Ectodermal cell (in vitro differentiated cells): ENCODE measurements at regions not wholly inside any gene's neighbourhood (a gene's known extent, or its start where the extent isn't known, plus 50 kb on each side); places are given as distances from the start of the nearest gene placed in this dataset.

Experiments
- H3K27ac ChIP-seq: 2 replicates; pipeline ENCODE4 v1.7.0; 2013; ENCODE audit warnings: mild to moderate bottlenecking, low read depth, low read length; ENCODE audit not compliant: insufficient read depth, poor library complexity, severe bottlenecking
- H3K27me3 ChIP-seq: 2 replicates; pipeline ENCODE4 v1.7.0; 2013; ENCODE audit warnings: mild to moderate bottlenecking, low read length; ENCODE audit not compliant: insufficient read depth, control insufficient read depth, poor library complexity, severe bottlenecking
- H3K36me3 ChIP-seq: one replicate; pipeline ENCODE4 v1.7.0; 2013; ENCODE audit warnings: low read length; ENCODE audit not compliant: control insufficient read depth, insufficient read depth
- H3K4me1 ChIP-seq: one replicate; pipeline ENCODE4 v1.7.0; 2013; ENCODE audit warnings: low read length; ENCODE audit not compliant: control insufficient read depth, insufficient read depth
- H3K4me3 ChIP-seq: 2 replicates; pipeline ENCODE4 v1.7.0; 2013; ENCODE audit warnings: low read depth, low read length, control low read depth; ENCODE audit not compliant: insufficient read depth
- H3K9me3 ChIP-seq: 2 replicates; pipeline ENCODE4 v1.7.0; 2013; ENCODE audit warnings: mild to moderate bottlenecking, low read length, moderate library complexity; ENCODE audit not compliant: control insufficient read depth
- WGBS, 2 experiments: methylation state at CpG; one replicate each; pipeline ENCODE4 v1.1.7; 2013; ENCODE audit warnings: missing lambda C conversion rate in 2 of 2; 5-methylcytosine and 5-hydroxymethylcytosine counted together

- Histone ChIP-seq H3K9me3 (peaks cover under 1% of the 10 kb centered on the region), H3K27me3 (no peaks in the 10 kb centered on the region), H3K36me3 (no peaks in the 10 kb centered on the region), H3K4me1 (peaks cover 16% of the 10 kb centered on the region), H3K27ac (no peak overlapping the region), H3K4me3 (no peak overlapping the region)
- 78 to 84% methylated on average over 5 of the region's 5 CpGs for WGBS, 2 experiments
These were observed 282.5 kb upstream of the ISX start for GRCh38 chr22:34783436-34783835.

DNA sequence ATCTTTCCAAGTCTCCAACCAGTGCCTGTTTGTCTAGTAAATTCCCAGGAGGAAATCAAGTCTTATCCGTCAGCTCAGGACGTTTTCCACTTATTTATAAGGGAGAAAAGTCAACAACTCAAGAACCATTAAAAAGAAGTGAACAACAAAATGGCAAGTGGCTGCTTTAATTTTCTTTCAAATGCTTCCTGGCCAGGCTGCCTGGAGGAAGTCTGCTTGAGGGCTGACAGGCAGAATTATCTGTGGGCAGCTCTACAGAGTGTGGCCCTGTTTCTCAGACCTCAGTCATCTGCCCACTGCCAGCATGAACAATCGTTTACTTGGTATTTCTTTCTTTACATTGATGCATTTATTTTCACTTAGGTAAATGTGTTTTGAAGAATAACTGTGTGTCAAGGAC lies 281.9 kb upstream of the ISX start:
- 63 to 65% methylated on average over 3 of the region's 3 CpGs for WGBS, 2 experiments
- H3K4me3 ChIP-seq = no peak overlapping the region
- H3K27ac ChIP-seq = no peak overlapping the region
- H3K4me1 ChIP-seq = peaks cover 16% of the 10 kb centered on the region
- no peaks in the 10 kb centered on the region for H3K27me3 ChIP-seq
- no peaks in the 10 kb centered on the region for H3K9me3 ChIP-seq
- H3K36me3 ChIP-seq = no peaks in the 10 kb centered on the region

DNA sequence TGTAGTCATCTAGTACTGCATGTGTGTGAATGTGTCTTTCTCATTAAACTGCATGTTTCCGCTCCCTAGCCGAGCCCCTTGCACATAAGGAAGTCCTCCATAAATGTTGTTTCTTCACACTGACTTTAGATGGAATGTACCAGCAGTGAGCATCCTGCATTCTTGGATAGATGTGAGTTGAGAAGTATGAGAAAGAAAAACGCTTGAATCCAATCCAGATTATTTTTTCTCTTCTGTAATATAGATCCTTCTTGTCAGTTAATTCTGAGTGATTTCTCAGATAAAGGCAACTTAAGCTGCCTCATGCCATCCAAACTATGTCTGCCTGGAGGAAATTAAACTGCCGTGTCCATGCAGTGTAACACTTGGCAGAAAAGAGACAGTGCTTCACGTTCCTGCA lies 268.1 kb upstream of the ISX start:
- Histone ChIP-seq H3K36me3 (no peaks in the 10 kb centered on the region), H3K9me3 (no peaks in the 10 kb centered on the region), H3K4me1 (no peaks in the 10 kb centered on the region), H3K27ac (no peak overlapping the region), H3K27me3 (no peaks in the 10 kb centered on the region), H3K4me3 (no peak overlapping the region)
- WGBS, 2 experiments = 84 to 87% methylated on average over 4 to 5 of the region's 5 CpGs

DNA sequence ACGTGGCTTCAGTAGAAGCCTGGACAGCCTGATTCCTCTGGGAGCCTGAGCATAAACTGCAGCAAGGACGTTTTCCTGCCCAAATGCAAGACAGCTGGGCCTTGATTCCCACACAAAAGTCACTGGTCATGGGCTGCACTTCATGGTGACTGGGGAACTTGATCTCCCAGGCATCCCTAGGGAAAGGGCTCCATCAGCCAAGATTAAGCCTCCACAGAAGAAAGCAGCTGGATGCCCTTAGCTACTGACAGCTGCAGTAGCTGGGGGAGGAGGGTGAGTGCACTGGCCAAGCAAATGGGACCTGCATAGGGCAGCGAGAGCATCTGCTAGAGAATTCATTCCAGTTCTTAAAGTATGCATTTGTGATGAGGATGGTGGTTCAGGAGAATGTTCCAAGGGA lies 267.4 kb upstream of the ISX start:
- WGBS, 2 experiments = 87 to 92% methylated on average over 3 of the region's 3 CpGs
- Histone ChIP-seq H3K9me3 (no peaks in the 10 kb centered on the region), H3K27ac (no peak overlapping the region), H3K27me3 (no peaks in the 10 kb centered on the region), H3K4me1 (no peaks in the 10 kb centered on the region), H3K4me3 (no peak overlapping the region), H3K36me3 (no peaks in the 10 kb centered on the region)

- H3K27me3 ChIP-seq = no peaks in the 10 kb centered on the region
- no peaks in the 10 kb centered on the region for H3K9me3 ChIP-seq
- 93 to 94% methylated on average over 10 of the region's 10 CpGs for WGBS, 2 experiments
- H3K4me1 ChIP-seq = no peaks in the 10 kb centered on the region
- no peaks in the 10 kb centered on the region for H3K36me3 ChIP-seq
- no peak overlapping the region for H3K4me3 ChIP-seq
- no peak overlapping the region for H3K27ac ChIP-seq
These were observed 265.5 kb upstream of the ISX start for GRCh38 chr22:34800260-34800980.

- 92% methylated on average over 11 of the region's 11 CpGs for WGBS, 2 experiments
- no peaks in the 10 kb centered on the region for H3K36me3 ChIP-seq
- no peaks in the 10 kb centered on the region for H3K4me1 ChIP-seq
- no peaks in the 10 kb centered on the region for H3K9me3 ChIP-seq
- H3K27me3 ChIP-seq = no peaks in the 10 kb centered on the region
- H3K27ac ChIP-seq = no peak overlapping the region
- H3K4me3 ChIP-seq = no peak overlapping the region
These were observed 264.7 kb upstream of the ISX start for GRCh38 chr22:34801221-34801620.

DNA sequence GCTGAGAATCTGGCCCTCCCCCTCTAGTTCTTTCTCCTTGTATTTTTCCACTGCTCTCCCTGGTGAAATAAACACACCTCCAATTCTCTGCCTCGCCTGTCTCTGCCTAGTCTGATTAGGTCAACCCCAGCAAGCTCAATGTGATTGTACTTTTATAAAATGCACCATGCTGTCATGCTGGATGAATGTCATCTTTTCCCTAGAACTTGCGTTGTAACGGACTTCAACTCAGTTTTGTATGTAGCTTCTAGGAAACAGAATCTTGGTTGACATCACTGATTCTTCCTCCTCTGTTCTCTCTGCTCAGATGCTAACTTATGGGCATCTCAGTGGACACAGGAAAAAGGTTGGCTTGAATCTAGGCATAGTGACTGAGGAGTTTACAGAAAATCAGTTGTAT lies 261.9 kb upstream of the ISX start:
- 90 to 92% methylated on average over 3 of the region's 3 CpGs for WGBS, 2 experiments

GRCh38 chr22:34804604-34805003 lies 261.4 kb upstream of the ISX start:
- WGBS, 2 experiments = 44 to 52% methylated on average over 2 of the region's 2 CpGs
- Histone ChIP-seq H3K9me3 (no peaks in the 10 kb centered on the region), H3K27ac (no peak overlapping the region), H3K27me3 (no peaks in the 10 kb centered on the region), H3K36me3 (no peaks in the 10 kb centered on the region), H3K4me1 (no peaks in the 10 kb centered on the region), H3K4me3 (no peak overlapping the region)

More for the DNA sequence above, 261.9 kb upstream of the ISX start:
- Histone ChIP-seq H3K9me3 (no peaks in the 10 kb centered on the region), H3K4me1 (no peaks in the 10 kb centered on the region), H3K27me3 (no peaks in the 10 kb centered on the region), H3K4me3 (no peak overlapping the region), H3K27ac (no peak overlapping the region), H3K36me3 (no peaks in the 10 kb centered on the region)

GRCh38 chr22:34805771-34806170 lies 260.2 kb upstream of the ISX start:
- WGBS, 2 experiments = 98 to 99% methylated on average over 3 of the region's 3 CpGs
- H3K36me3 ChIP-seq = no peaks in the 10 kb centered on the region
- H3K27me3 ChIP-seq = no peaks in the 10 kb centered on the region
- H3K27ac ChIP-seq = no peak overlapping the region
- no peaks in the 10 kb centered on the region for H3K9me3 ChIP-seq
- no peak overlapping the region for H3K4me3 ChIP-seq
- H3K4me1 ChIP-seq = no peaks in the 10 kb centered on the region

GRCh38 chr22:34808618-34809017 lies 257.3 kb upstream of the ISX start:
- Histone ChIP-seq H3K9me3 (no peaks in the 10 kb centered on the region), H3K36me3 (no peaks in the 10 kb centered on the region), H3K4me3 (no peak overlapping the region), H3K4me1 (no peaks in the 10 kb centered on the region), H3K27ac (no peak overlapping the region), H3K27me3 (no peaks in the 10 kb centered on the region)

DNA sequence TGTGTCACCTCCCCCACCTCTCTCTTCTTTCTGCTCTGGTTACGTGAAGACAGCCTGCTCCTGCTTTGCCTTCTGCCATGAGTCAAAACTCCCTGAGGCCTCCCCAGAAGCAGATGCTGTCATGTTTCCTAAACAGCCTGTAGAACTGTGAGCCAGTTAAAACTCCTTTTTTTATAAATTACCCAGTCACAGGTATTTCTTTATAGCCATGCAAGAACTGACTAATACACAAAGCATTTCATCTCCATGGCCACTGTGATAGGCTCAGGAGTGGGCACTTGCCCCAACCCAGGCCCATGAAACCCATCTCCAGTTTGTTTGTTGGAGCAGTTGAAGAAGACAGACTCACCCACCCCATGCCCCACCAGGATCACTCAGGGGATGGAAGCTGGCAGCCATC lies 253.3 kb upstream of the ISX start:
- Histone ChIP-seq H3K36me3 (no peaks in the 10 kb centered on the region), H3K27ac (no peak overlapping the region), H3K4me3 (no peak overlapping the region), H3K4me1 (no peaks in the 10 kb centered on the region), H3K27me3 (no peaks in the 10 kb centered on the region), H3K9me3 (no peaks in the 10 kb centered on the region)
- 93 to 100% methylated on average over 1 of the region's 1 CpG for WGBS, 2 experiments
